Lower leg skin (tissue), 3 donors: ENCODE measurements at regions not wholly inside any gene's neighbourhood (a gene's known extent, or its start where the extent isn't known, plus 50 kb on each side); places are given as distances from the start of the nearest gene placed in this dataset.

Experiments used
- POLR2A ChIP-seq, 2 donors: fragments of 450-650 bp; IDR thresholded peaks; one replicate each; pipeline ENCODE4 v1.6.1; 2016 to 2017; ENCODE audit warnings: antibody characterized with exemption in 2 of 2, mild to moderate bottlenecking in 1 of 2, moderate library complexity in 1 of 2
- TF ChIP-seq, protein P1 (sequence below), 3 donors: fragments of 450-650 bp; IDR thresholded peaks; one replicate each; pipeline ENCODE4 v1.5.1; 2016; ENCODE audit warnings: antibody characterized with exemption in 3 of 3, mild to moderate bottlenecking in 3 of 3, moderate library complexity in 2 of 3

DNA sequence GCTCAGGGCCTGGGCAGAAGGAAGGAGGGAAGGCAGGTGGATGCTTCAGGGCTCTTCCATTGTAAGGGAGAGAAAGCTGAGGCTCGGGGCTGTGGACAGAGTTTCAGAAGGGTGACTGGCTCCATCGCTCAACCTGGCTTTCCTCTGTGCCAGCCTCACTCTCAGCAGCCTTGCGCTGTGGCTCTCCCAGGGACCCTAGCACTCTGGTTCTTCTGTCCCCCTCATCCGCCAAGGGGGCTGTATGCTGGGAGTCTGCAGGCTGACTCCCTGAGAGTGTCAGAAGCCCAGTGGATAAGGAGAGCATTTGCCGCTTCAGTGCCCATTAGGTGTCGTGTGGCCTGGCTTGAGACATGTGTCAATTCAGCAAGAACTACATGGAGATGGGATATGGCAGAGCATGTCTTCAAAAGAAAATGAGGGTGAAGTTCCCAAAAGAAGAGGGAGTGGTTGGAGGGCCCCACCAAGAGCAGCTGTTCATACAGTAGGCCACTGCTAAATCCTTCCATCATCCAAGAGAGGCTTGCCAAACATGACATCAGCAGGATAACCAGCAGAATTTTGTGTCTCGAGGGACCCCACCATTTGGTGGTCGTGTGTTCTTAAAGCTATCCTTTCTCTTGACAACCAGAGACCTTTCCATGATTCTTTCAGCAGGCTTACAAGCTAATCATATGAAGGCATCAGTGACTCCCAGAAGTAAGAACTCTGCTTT is 148.2 kb downstream of the IRX5 start:
- TF ChIP-seq, protein P1, sequence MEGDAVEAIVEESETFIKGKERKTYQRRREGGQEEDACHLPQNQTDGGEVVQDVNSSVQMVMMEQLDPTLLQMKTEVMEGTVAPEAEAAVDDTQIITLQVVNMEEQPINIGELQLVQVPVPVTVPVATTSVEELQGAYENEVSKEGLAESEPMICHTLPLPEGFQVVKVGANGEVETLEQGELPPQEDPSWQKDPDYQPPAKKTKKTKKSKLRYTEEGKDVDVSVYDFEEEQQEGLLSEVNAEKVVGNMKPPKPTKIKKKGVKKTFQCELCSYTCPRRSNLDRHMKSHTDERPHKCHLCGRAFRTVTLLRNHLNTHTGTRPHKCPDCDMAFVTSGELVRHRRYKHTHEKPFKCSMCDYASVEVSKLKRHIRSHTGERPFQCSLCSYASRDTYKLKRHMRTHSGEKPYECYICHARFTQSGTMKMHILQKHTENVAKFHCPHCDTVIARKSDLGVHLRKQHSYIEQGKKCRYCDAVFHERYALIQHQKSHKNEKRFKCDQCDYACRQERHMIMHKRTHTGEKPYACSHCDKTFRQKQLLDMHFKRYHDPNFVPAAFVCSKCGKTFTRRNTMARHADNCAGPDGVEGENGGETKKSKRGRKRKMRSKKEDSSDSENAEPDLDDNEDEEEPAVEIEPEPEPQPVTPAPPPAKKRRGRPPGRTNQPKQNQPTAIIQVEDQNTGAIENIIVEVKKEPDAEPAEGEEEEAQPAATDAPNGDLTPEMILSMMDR (IDR thresholded peaks at IDR 0.05): no peak
- no peak for TF ChIP-seq POLR2A (IDR thresholded peaks at IDR 0.05)
